ENCODE measurements at regions not wholly inside any gene's neighbourhood (a gene's known extent, or its start where the extent isn't known, plus 50 kb on each side); places are given as distances from the start of the nearest gene placed in this dataset.

- TF ChIP-seq POLR2A (IDR thresholded peaks at IDR 0.05; ENCODE audit: low read depth) (no peak), EP300 (IDR thresholded peaks at IDR 0.05) (no peak)
- TF ChIP-seq, protein P1, sequence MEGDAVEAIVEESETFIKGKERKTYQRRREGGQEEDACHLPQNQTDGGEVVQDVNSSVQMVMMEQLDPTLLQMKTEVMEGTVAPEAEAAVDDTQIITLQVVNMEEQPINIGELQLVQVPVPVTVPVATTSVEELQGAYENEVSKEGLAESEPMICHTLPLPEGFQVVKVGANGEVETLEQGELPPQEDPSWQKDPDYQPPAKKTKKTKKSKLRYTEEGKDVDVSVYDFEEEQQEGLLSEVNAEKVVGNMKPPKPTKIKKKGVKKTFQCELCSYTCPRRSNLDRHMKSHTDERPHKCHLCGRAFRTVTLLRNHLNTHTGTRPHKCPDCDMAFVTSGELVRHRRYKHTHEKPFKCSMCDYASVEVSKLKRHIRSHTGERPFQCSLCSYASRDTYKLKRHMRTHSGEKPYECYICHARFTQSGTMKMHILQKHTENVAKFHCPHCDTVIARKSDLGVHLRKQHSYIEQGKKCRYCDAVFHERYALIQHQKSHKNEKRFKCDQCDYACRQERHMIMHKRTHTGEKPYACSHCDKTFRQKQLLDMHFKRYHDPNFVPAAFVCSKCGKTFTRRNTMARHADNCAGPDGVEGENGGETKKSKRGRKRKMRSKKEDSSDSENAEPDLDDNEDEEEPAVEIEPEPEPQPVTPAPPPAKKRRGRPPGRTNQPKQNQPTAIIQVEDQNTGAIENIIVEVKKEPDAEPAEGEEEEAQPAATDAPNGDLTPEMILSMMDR (IDR thresholded peaks at IDR 0.05), result no peak
Measured at GRCh38 chr3:103403191-103403590, 968.4 kb downstream of the ZPLD1 start.
